SU-DHL-6 (cell line): ENCODE measurements at regions not wholly inside any gene's neighbourhood (a gene's known extent, or its start where the extent isn't known, plus 50 kb on each side); places are given as distances from the start of the nearest gene placed in this dataset.

Experiments used
- H2AFZ ChIP-seq: fragments of 200-600 bp; sonication (generic); 2 replicates; pipeline ENCODE4 v1.6.1; 2014; ENCODE audit warnings: low read depth, mild to moderate bottlenecking, moderate library complexity, mixed read lengths, antibody characterized with exemption, low read length; ENCODE audit not compliant: severe bottlenecking
- H3F3A ChIP-seq: fragments of 200-600 bp; shearing (Covaris generic); 2 replicates; pipeline ENCODE4 v1.6.0; 2016; ENCODE audit warnings: antibody characterized with exemption, mild to moderate bottlenecking; ENCODE audit not compliant: insufficient read depth
- H3K27ac ChIP-seq: fragments of 200-600 bp; sonication (generic); 2 replicates; pipeline ENCODE4 v1.5.1; 2016; ENCODE audit warnings: low read depth, mild to moderate bottlenecking, low read length, moderate library complexity, mixed read lengths
- H3K27me3 ChIP-seq: fragments of 200-600 bp; sonication (generic), shearing (Covaris generic); 2 replicates; pipeline ENCODE4 v1.6.0; 2014; ENCODE audit warnings: mild to moderate bottlenecking, low read length
- H3K36me3 ChIP-seq: fragments of 200-600 bp; sonication (generic); 2 replicates; pipeline ENCODE4 v1.6.1; 2014; ENCODE audit warnings: mild to moderate bottlenecking, low read length, mixed read lengths
- H3K4me2 ChIP-seq: fragments of 300-600, 200-600 bp; shearing (Covaris generic), sonication (generic); 2 replicates; pipeline ENCODE4 v1.6.0; 2014; ENCODE audit warnings: low read length, low read depth, mild to moderate bottlenecking; ENCODE audit not compliant: poor library complexity, severe bottlenecking
- H3K4me3 ChIP-seq: fragments of 200-600 bp; sonication (generic); 2 replicates; pipeline ENCODE4 v1.5.1; 2014; ENCODE audit warnings: antibody characterized with exemption, low read length, mild to moderate bottlenecking, mixed read lengths; ENCODE audit not compliant: insufficient read depth, poor library complexity, severe bottlenecking
- H3K79me2 ChIP-seq: fragments of 200-600 bp; sonication (generic); 2 replicates; pipeline ENCODE4 v1.6.1; 2014; ENCODE audit warnings: mild to moderate bottlenecking, low read length, moderate library complexity; ENCODE audit not compliant: insufficient read depth
- H3K9ac ChIP-seq: fragments of 200-600 bp; sonication (generic); 2 replicates; pipeline ENCODE4 v1.7.0; 2014; ENCODE audit warnings: mild to moderate bottlenecking, low read length
- H3K9me2 ChIP-seq: fragments of 200-600 bp; sonication (generic); replicated peaks from 2 replicates; pipeline ENCODE4 v1.6.1; 2014; ENCODE audit warnings: low read length; ENCODE audit not compliant: insufficient read depth
- H3K9me3 ChIP-seq: fragments of 200-600 bp; sonication (generic); 2 replicates; pipeline ENCODE4 v1.6.1; 2014; ENCODE audit warnings: low read length, mixed read lengths; ENCODE audit not compliant: insufficient read depth
- H4K20me1 ChIP-seq: fragments of 200-600 bp; sonication (generic); 2 replicates; pipeline ENCODE4 v1.6.1; 2014; ENCODE audit warnings: low read depth, mild to moderate bottlenecking, antibody characterized with exemption, low read length, moderate library complexity, mixed read lengths
- CTCF ChIP-seq: fragments of 200-600 bp; sonication (generic); IDR thresholded peaks from one replicate; pipeline ENCODE4 v1.5.1; 2017; ENCODE audit warnings: antibody characterized with exemption, mild to moderate bottlenecking, low read length, moderate library complexity; ENCODE audit not compliant: insufficient read depth, poor library complexity, severe bottlenecking
- EZH2phosphoT487 ChIP-seq: fragments of 200-600 bp; sonication (generic), shearing (Covaris generic); conservative IDR thresholded peaks from 2 replicates; pipeline ENCODE4 v1.6.1; 2018; ENCODE audit warnings: mild to moderate bottlenecking, antibody characterized with exemption, low read length, moderate library complexity, mixed read lengths

- Histone ChIP-seq H3K9ac (no peak overlapping the region), H3K9me2 (no peaks in the 10 kb centered on the region), H3K36me3 (no peaks in the 10 kb centered on the region), H2AFZ (no peak overlapping the region), H3K9me3 (no peaks in the 10 kb centered on the region), H3F3A (no peaks in the 10 kb centered on the region), H3K27me3 (no peaks in the 10 kb centered on the region), H4K20me1 (no peaks in the 10 kb centered on the region), H3K27ac (no peak overlapping the region), H3K79me2 (no peaks in the 10 kb centered on the region), H3K4me2 (no peak overlapping the region), H3K4me3 (no peak overlapping the region)
- TF ChIP-seq EZH2phosphoT487, result no peak
- TF ChIP-seq CTCF, result no peak
Measured at GRCh38 chr4:31148990-31149389, 428.8 kb downstream of the PCDH7 start.

GRCh38 chr4:31156221-31156620 lies 436.1 kb downstream of the PCDH7 start:
- Histone ChIP-seq H3K4me3 (no peak overlapping the region), H3F3A (no peaks in the 10 kb centered on the region), H3K9me3 (no peaks in the 10 kb centered on the region), H3K9ac (no peak overlapping the region), H3K9me2 (no peaks in the 10 kb centered on the region), H3K4me2 (no peak overlapping the region), H3K27me3 (no peaks in the 10 kb centered on the region), H2AFZ (peak overlapping the region; percentile 27), H3K36me3 (no peaks in the 10 kb centered on the region), H4K20me1 (no peaks in the 10 kb centered on the region), H3K79me2 (no peaks in the 10 kb centered on the region), H3K27ac (no peak overlapping the region)
- TF ChIP-seq CTCF, result no peak
- TF ChIP-seq EZH2phosphoT487, result no peak

GRCh38 chr4:31160146-31160545 lies 440.0 kb downstream of the PCDH7 start:
- Histone ChIP-seq H3K27me3 (no peaks in the 10 kb centered on the region), H3K4me3 (no peak overlapping the region), H2AFZ (peak overlapping the region; percentile 32), H3K27ac (no peak overlapping the region), H3K9ac (no peak overlapping the region), H3K36me3 (no peaks in the 10 kb centered on the region), H3F3A (no peaks in the 10 kb centered on the region), H4K20me1 (no peaks in the 10 kb centered on the region), H3K9me2 (no peaks in the 10 kb centered on the region), H3K9me3 (no peaks in the 10 kb centered on the region), H3K4me2 (no peak overlapping the region), H3K79me2 (no peaks in the 10 kb centered on the region)
- TF ChIP-seq CTCF, result no peak
- TF ChIP-seq EZH2phosphoT487, result no peak
